Stimulated activated CD4-positive, alpha-beta T cell treated with anti-CD3 and anti-CD28 coated beads, Interleukin-15, amount 100 ng/mL, for 24 hours (primary cell): ENCODE measurements at regions not wholly inside any gene's neighbourhood (a gene's known extent, or its start where the extent isn't known, plus 50 kb on each side); places are given as distances from the start of the nearest gene placed in this dataset.

Source experiments
- DNase-seq: peaks from one replicate; pipeline ENCODE4 v3.0.0-alpha.2; 2020

GRCh38 chr2:6301426-6301825 is 564.3 kb downstream of the CMPK2 start:
- no peak for DNase-seq

DNA sequence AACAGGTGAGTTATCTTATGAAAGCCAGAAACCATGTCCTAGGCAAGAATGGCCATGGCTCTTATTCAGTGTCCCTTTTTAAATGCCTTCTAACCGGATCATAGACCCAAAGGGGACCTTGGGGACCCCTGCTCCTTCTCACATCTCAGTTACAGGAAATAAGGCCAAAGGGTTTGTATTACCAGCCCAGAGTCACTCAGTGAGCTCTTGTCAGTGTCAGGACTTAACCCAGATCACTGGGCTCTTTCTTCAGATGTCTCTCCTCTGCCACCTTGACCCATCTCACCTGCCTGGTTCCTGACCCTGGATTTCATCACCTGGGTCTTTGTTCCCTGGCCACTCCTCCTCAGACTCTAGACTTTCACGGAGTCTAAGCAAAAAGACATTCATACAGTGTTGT is 556.7 kb downstream of the CMPK2 start:
- DNase-seq, result no peak

DNA sequence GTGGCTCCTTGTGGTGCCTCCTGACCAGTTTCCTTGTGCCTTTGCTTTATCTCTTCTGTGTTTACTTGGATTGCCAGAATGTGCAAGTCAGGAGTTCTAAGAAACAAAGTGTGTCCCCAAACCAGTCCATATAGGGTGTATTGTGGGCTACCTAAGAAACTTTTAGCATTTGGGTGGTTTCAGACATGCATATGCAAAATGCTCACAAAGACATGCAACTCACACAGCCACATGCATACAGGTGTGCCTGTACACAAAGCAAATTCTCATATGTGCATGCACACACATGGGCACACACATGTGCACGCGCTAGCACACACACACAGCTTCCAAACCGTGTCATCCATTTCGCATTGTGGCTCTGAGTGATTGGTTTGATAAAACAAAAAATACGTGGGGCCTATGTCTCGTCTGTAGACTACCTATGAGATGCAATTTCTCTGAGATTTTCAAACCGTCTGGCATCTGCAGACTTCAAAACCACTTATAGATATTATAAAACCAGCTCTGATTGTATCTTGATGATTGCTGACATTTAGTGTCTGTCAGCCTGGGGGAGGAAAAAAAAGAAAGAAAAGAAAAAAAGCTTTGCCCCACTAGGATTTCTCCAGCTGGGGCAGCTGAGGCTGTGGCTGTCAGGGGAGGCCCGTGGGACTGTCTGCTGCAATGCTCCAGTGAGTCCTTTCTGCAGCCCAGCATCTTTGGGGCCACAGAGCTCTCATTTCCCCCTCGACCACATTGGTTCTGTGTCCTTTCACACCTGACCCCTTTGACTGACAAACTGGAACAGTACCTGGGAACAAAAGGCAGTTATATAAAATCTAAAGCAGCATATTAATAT is 556.1 kb downstream of the CMPK2 start:
- DNase-seq, result no peak

DNA sequence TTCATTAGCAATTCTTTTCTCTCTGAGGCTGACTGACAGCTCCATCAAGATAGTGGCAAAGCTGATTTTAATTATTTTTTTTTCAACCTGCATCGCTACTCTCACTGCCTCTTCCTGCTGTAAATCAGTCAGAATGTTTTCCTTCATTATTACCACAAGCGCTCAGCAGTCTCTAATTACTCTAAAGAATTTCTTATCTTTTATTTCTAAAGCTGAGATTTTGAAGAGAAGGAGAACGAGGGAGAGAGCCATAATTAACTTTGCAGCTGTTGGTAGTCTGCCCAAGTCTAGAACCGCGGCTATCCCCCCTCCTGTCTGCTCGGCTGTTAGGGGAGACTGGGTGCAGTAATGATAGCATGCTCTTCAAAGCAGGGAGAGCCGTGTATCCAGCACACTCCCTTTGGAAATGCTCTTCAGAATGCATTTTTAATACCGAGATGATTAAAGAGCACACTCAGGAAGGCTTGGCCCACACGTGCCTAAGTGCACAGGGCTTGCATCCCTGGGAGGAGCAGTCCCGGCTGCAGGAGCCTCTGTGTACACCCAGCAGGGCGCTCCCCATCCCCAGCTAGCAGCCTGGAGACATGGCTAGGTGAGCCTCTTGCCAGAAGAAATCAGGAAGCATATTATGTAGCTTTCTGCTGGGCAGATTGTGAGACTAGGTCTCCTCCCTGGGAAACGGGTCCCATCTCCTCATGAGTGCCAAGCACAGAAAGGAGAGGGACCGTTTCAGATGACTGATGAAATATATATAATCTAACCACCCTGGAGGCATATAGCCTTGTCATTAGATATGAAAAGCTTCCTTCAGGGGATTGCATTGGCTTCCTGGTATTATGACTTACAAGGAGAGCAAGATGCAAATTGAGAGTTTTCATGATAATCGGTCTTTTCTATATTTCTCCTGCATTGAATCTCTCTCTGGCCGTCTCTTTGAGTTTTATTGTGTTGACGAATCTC is 555.2 kb downstream of the CMPK2 start:
- no peak for DNase-seq

GRCh38 chr2:6312367-6312766 is 553.3 kb downstream of the CMPK2 start:
- no peak for DNase-seq

DNA sequence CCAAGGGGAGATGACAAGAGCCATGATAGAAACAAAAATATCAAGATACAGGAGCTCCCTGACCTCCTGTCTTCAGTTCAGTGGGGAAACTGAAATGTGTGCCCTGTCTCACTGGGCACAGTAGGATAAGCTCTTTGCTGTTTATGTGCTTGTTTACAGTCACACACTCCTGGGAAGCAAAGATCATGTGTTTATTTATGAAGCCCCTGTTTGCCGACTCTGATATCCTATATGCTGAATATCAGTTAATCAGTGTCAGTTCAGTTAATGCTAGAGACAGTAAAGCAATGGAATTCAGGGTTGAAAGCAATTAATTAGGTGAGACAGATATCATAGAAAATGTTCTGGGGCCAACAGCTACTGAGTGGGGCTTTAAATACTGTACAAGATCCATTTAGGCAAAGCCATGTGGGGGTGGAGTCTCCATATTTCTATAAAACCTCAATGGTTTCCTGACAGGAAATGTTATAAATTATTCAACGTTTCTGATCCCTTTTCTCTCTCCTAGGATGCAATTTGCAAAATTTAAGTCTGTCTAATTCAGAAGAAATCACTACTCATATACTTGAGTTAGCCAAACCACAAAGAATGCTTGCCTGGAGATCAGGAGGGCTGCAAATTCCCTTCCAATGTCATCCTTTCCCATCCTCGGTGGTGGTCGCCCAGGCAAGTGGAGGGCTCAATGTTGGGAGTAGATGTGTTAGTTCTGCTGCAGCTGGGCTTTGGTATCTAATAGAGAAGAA is 551.3 kb downstream of the CMPK2 start:
- no peak for DNase-seq

DNA sequence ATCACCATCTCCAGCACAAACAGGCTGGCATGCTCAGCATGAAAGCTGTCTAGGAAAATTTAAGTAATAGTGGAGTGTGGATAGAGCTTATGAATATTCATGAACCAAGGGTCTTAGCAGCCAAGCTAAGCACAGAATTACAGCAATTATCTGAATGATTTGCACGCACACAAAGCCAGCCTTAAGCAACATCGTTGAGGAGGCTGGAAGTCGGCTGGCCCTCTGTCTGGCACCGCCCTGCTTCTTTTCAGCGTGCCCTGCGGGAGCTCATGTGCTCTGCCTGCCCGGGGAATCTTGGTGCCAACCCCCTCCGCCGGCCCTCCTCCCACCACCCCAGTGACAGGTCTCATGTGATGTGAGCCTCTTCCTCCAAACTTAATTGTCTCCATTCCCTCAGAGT is 540.1 kb downstream of the CMPK2 start:
- no peak for DNase-seq

- no peak for DNase-seq
These were observed 538.7 kb downstream of the CMPK2 start for GRCh38 chr2:6326958-6327357.

DNA sequence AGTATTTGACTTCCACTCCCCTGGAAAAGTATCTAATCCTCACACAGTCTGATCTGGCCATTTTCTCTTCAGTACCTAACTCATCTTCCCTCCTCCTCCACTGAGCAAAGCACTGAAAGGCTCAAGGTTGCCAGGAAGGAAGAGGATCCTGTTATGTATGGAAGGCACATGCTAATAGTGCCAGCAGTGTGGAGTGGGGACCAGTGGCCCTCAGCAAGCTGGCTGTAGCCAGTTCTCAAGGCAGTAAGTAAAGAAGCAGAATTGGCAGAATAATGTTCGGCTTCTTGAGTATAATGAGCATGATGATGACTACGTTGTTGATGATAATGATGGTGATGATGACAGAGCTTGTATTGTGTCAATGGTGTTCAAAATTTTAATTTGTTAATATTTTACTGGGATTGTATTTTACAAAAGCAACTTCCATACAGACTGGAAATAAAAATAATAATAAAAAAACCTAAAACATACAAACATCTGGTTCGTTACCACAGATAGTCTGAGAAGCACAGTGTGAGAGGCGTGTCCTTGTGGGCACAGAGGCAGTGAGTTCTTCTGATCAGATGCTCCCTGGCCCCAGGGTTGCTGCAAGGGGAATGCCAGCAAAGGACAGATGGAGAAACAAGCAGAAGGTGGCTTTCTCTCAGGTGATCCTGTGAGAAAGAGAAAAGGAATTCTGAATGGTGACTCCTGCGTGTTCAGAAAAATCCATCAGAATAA is 528.8 kb downstream of the CMPK2 start:
- no peak for DNase-seq

GRCh38 chr2:6337472-6337820 is 528.3 kb downstream of the CMPK2 start:
- DNase-seq, result no peak

- no peak for DNase-seq
These were observed 524.0 kb downstream of the CMPK2 start for GRCh38 chr2:6341588-6342129.

- DNase-seq, result no peak
These were observed 523.3 kb downstream of the CMPK2 start for GRCh38 chr2:6342273-6342920.

GRCh38 chr2:6343076-6343475 is 522.6 kb downstream of the CMPK2 start:
- DNase-seq, result no peak

- no peak for DNase-seq
These were observed 513.5 kb downstream of the CMPK2 start for GRCh38 chr2:6352247-6352646.

- peak; percentile 2 for DNase-seq
These were observed 512.7 kb downstream of the CMPK2 start for GRCh38 chr2:6352906-6353515.

DNA sequence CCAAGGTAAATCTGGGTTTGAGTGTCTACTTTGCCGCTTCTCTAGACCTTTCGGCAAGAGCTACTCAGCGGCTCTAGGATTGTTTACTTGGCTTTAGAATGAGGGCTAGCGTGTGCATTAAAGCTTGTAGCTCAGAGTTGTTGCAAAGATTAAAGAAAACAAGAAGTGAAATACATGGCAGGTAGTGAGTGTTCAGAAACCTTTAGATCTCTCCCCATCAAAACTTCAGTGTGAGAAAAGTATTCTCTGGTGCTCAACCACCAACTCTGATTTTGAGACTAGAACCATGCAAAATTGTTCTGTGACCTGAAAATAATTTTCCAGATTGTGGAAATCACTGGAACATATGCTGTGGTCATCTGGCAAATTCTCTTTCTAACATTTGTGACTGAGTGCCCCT is 512.0 kb downstream of the CMPK2 start:
- no peak for DNase-seq

DNA sequence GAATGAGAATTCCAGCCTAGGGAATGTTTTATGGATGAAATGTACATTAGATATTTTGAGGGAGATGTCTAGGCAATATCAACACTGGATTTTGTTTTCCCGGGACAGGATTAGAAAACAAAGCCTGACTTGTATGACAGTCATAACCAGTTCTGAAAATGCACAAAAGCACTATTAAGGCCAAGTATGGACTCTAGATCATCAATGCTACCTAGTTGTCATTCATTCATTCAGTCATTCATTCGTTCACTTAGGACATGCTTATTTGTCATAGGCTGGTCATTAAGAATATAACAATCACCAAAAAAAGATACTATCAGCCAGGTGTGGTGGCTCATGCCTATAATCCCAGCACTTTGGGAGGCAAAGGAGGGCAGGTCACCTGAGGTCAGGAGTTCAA is 511.2 kb downstream of the CMPK2 start:
- DNase-seq, result no peak

GRCh38 chr2:6355886-6356761 is 509.6 kb downstream of the CMPK2 start:
- DNase-seq, result no peak

DNA sequence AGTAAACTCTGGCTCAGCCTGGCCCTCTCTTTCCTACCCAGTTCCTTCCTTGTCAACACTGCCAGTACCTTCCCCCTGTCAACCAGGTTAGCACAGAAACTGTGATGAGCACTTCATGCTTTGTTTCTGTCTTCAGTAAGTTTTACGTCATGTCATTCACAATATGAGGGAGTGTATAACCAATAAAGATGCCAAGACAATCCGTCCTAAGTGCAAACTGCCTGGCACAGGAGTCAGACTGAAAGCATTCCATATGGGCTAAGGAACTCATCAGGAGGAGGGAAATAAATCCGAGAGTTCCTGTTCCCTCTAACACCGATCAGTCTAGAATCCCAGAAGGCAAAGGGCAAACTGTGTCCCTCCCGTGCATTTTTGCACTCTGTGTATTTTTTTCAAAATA is 507.2 kb downstream of the CMPK2 start:
- no peak for DNase-seq

DNA sequence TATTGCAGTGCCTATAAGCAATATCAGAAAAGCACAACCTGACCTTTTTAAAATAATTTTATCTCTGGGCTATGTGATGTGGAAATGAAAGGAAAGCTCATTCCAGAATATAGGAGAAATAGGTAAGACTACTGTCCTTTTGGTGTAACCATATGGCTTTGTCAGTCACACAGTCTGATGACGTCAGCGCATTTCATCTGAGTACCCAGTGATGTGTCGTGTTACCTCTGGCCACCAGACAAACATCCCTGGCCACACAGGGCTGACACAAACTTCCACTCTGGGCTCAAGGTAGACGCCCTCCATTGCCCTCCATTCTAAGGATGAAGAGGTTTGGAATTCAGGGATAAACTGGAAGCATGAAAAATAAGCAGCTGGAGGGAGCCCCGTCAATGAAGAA is 506.7 kb downstream of the CMPK2 start:
- no peak for DNase-seq
